Central memory CD8-positive, alpha-beta T cell (primary cell): ENCODE measurements at regions not wholly inside any gene's neighbourhood (a gene's known extent, or its start where the extent isn't known, plus 50 kb on each side); places are given as distances from the start of the nearest gene placed in this dataset.

Experiments used
- ATAC-seq: fragments of 150-1000 bp; cut with Tn5 transposase; replicated peaks from 2 replicates; pipeline ENCODE4 v1.10.0; 2022; ENCODE audit warnings: mild to moderate bottlenecking, moderate FRiP score, moderate number of reproducible peaks; ENCODE audit not compliant: poor library complexity, severe bottlenecking; ENCODE audit errors: extremely low read depth
- DNase-seq, 2 donors: peaks; one replicate each; pipeline ENCODE4 v3.0.0; 2021; ENCODE audit warnings: low spot score in 2 of 2
- H3K27ac Mint-ChIP-seq: one replicate; pipeline ENCODE4 v1.8.0; 2022; ENCODE audit warnings: low read depth, mild to moderate bottlenecking, moderate library complexity, mixed read lengths
- H3K27me3 Mint-ChIP-seq: one replicate; pipeline ENCODE4 v1.8.0; 2022; ENCODE audit warnings: mixed read lengths
- H3K36me3 Mint-ChIP-seq: one replicate; pipeline ENCODE4 v1.8.0; 2022; ENCODE audit warnings: mild to moderate bottlenecking, moderate library complexity, mixed read lengths; ENCODE audit not compliant: insufficient read depth
- H3K4me1 Mint-ChIP-seq: one replicate; pipeline ENCODE4 v1.8.0; 2022; ENCODE audit warnings: mixed read lengths
- H3K4me3 Mint-ChIP-seq: one replicate; pipeline ENCODE4 v1.8.0; 2022; ENCODE audit warnings: mild to moderate bottlenecking, moderate library complexity, mixed read lengths
- H3K9me3 Mint-ChIP-seq: one replicate; pipeline ENCODE4 v1.8.0; 2022; ENCODE audit warnings: mixed read lengths

- ATAC-seq (no peak), DNase-seq (no peak)
- Mint-ChIP-seq H3K4me1 (peaks cover 29% of the 10 kb centered on the region), H3K36me3 (no peaks in the 10 kb centered on the region), H3K4me3 (peak overlapping the region; percentile 31), H3K9me3 (no peaks in the 10 kb centered on the region), H3K27ac (peak overlapping the region; percentile 64), H3K27me3 (no peaks in the 10 kb centered on the region)
Measured at GRCh38 chr9:20208961-20209371, 413.3 kb downstream of the MLLT3 start.

DNA sequence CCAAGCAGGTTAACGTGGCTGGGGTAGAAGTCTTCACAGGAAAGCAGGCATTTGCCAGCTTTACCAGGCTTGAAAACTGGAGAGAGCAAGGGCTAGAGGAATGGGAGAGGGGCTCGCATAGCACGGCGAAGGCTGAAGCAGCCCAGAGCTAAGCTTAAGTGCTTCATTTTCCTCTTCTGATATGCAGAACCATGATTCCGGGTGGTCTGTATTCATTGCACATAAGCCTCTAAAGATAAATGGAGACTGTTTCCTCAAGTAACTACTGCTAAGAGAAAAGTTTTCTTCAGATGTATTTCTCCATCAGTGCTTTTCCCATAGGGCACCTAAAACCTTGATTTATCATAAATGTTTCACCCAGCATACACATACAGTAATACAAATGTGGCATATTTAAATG lies 414.1 kb downstream of the MLLT3 start:
- ATAC-seq (no peak), DNase-seq (no peak)
- Mint-ChIP-seq H3K27ac (no peak overlapping the region), H3K4me1 (peaks cover 29% of the 10 kb centered on the region), H3K4me3 (no peak overlapping the region), H3K27me3 (no peaks in the 10 kb centered on the region), H3K36me3 (no peaks in the 10 kb centered on the region), H3K9me3 (no peaks in the 10 kb centered on the region)

GRCh38 chr9:20207176-20207575 lies 415.1 kb downstream of the MLLT3 start:
- no peak for DNase-seq

GRCh38 chr9:20205821-20206220 lies 416.5 kb downstream of the MLLT3 start:
- H3K4me3 Mint-ChIP-seq, result no peak overlapping the region
- H3K27me3 Mint-ChIP-seq, result peaks cover 17% of the 10 kb centered on the region
- peaks cover 35% of the 10 kb centered on the region for H3K4me1 Mint-ChIP-seq
- H3K27ac Mint-ChIP-seq, result no peak overlapping the region
- no peaks in the 10 kb centered on the region for H3K9me3 Mint-ChIP-seq
- DNase-seq (no peak), ATAC-seq (no peak)
- no peaks in the 10 kb centered on the region for H3K36me3 Mint-ChIP-seq

More at GRCh38 chr9:20207176-20207575, 415.1 kb downstream of the MLLT3 start:
- Mint-ChIP-seq H3K36me3 (no peaks in the 10 kb centered on the region), H3K4me1 (peaks cover 29% of the 10 kb centered on the region), H3K9me3 (no peaks in the 10 kb centered on the region), H3K4me3 (no peak overlapping the region), H3K27ac (no peak overlapping the region), H3K27me3 (peaks cover 4% of the 10 kb centered on the region)
- ATAC-seq, result no peak

DNA sequence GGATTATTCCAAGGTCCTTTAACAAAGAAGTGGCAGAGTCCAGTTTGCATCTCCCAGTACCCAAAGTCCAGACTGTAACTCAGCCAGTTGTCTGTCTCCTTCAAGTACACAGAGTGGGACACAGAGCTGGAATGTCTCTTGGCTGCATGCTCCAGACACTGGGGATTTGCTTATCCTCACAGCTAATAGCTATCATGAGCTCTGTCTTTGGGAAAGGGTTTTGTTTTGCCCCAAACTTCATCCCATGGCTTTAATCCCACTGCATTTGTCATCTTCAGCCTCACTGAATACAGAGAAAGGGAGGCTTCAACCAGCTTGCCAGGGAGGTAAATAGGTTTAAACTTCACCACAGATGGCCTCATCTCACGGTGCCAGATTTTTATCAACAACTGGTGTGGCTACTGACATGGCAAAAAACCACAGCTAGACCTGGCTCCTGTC lies 412.2 kb upstream of the SLC24A2 start:
- DNase-seq, result no peak
- Mint-ChIP-seq H3K36me3 (no peaks in the 10 kb centered on the region), H3K4me3 (no peak overlapping the region)

GRCh38 chr9:20200581-20200980 lies 411.7 kb upstream of the SLC24A2 start:
- Mint-ChIP-seq H3K36me3 (no peaks in the 10 kb centered on the region), H3K4me3 (no peak overlapping the region), H3K9me3 (no peaks in the 10 kb centered on the region), H3K27ac (no peak overlapping the region), H3K4me1 (peaks cover 5% of the 10 kb centered on the region), H3K27me3 (peaks cover 18% of the 10 kb centered on the region)
- ATAC-seq, result no peak
- DNase-seq, result no peak

More for the DNA sequence above, 412.2 kb upstream of the SLC24A2 start:
- ATAC-seq, result no peak
- peaks cover 18% of the 10 kb centered on the region for H3K27me3 Mint-ChIP-seq
- H3K4me1 Mint-ChIP-seq, result peaks cover 5% of the 10 kb centered on the region
- no peaks in the 10 kb centered on the region for H3K9me3 Mint-ChIP-seq
- H3K27ac Mint-ChIP-seq, result peak overlapping the region; percentile 36

- ATAC-seq (no peak), DNase-seq (no peak)
- no peak overlapping the region for H3K4me3 Mint-ChIP-seq
- H3K27me3 Mint-ChIP-seq, result peaks cover 18% of the 10 kb centered on the region
- H3K36me3 Mint-ChIP-seq, result no peaks in the 10 kb centered on the region
- H3K4me1 Mint-ChIP-seq, result peaks cover 5% of the 10 kb centered on the region
- no peaks in the 10 kb centered on the region for H3K9me3 Mint-ChIP-seq
- H3K27ac Mint-ChIP-seq, result no peak overlapping the region
Measured at GRCh38 chr9:20199111-20199510, 410.3 kb upstream of the SLC24A2 start.

DNA sequence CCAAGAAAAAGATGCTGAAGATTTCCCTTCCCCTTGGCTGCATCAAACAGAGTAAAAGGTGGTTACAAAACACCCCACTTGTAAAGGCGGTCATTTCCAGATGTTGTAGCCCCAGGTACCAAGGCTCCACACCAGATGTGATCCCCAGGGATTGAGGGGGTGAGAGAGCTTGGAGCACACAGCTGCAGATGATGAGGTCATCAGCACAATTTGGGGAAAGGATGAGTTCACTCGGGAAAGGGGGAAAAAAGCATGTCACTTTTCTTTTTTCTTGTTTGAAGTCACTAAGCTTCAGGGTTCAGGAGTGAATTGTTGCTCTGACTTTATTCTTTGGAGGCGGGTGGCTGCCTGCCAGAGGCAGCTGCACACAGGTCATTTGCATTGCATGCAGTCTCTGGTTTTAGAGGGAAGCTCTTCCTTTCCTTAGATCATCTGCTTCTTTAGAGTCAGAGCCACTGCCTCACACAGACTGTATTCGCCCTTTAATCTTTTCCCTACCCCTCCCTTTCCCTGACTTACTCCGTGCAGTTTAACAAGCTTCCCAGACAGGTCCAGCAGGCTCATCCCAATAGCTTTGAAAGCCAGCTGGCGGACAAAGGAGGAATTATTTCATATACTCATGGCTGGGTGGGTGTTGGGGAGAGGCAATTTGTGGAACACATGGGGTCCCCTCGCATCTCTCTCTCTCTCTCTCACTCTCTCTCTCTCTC lies 409.3 kb upstream of the SLC24A2 start:
- no peak overlapping the region for H3K27ac Mint-ChIP-seq
- H3K9me3 Mint-ChIP-seq, result no peaks in the 10 kb centered on the region
- DNase-seq, result no peak
- ATAC-seq, result no peak
- H3K4me3 Mint-ChIP-seq, result no peak overlapping the region
- H3K27me3 Mint-ChIP-seq, result peaks cover 18% of the 10 kb centered on the region
- H3K36me3 Mint-ChIP-seq, result no peaks in the 10 kb centered on the region
- H3K4me1 Mint-ChIP-seq, result peaks cover 5% of the 10 kb centered on the region

DNA sequence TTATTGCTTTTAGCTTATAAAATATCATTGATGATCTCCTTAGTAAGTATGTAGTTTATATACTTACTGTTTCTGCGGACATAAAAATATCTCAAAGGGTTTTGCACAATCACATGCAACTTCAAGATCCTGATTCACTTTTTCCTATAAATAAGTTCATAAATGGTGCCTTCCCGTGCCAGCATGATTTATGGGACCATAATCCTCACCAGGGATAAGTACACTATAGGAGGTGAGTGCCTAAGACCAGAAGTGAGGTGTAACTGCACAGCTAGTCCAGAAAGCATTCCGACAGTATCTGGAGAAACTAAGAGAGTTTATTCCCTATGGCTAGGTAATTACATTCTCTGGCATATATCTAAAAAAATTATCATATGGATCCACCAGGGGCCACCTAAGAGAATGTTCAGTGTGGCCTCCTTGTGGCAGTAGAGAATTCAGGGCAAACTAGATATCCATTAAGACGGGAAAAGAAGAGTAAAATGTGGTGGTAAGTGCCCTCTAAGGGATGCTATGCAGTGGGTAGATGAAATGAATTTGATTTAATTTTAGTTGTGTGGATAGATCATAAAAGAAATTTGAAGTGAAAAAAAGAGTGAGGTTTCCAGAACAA lies 402.5 kb upstream of the SLC24A2 start:
- Mint-ChIP-seq H3K9me3 (no peaks in the 10 kb centered on the region), H3K27ac (no peak overlapping the region), H3K36me3 (no peaks in the 10 kb centered on the region), H3K4me3 (no peak overlapping the region), H3K27me3 (no peaks in the 10 kb centered on the region), H3K4me1 (no peaks in the 10 kb centered on the region)
- no peak for ATAC-seq
- DNase-seq, result no peak

DNA sequence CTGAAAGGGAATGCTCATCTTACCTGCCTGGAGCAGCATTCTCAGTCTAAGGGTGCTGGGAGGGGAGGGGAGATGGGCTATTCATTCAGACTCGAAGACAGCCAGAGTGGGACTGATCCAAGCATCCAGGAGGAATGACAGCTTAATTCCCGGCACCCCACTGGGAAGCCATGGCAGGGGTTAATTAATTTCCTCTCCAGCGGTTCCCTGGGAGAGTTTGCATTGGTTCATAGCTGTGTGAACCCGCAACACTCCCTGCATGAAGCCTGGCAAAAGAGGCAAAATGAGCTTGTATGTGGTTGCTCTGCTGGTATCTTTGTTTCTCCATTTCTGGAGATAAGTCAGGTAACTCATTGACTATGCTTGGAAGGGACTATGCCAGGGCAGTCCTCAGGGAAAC lies 401.0 kb upstream of the SLC24A2 start:
- Mint-ChIP-seq H3K4me1 (no peaks in the 10 kb centered on the region), H3K27me3 (no peaks in the 10 kb centered on the region), H3K9me3 (no peaks in the 10 kb centered on the region), H3K36me3 (no peaks in the 10 kb centered on the region), H3K27ac (no peak overlapping the region), H3K4me3 (no peak overlapping the region)
- DNase-seq, result no peak
- no peak for ATAC-seq

GRCh38 chr9:20188616-20189369 lies 400.0 kb upstream of the SLC24A2 start:
- Mint-ChIP-seq H3K9me3 (no peaks in the 10 kb centered on the region), H3K27me3 (no peaks in the 10 kb centered on the region), H3K36me3 (no peaks in the 10 kb centered on the region), H3K27ac (no peak overlapping the region), H3K4me1 (no peaks in the 10 kb centered on the region), H3K4me3 (no peak overlapping the region)
- DNase-seq (no peak), ATAC-seq (no peak)

DNA sequence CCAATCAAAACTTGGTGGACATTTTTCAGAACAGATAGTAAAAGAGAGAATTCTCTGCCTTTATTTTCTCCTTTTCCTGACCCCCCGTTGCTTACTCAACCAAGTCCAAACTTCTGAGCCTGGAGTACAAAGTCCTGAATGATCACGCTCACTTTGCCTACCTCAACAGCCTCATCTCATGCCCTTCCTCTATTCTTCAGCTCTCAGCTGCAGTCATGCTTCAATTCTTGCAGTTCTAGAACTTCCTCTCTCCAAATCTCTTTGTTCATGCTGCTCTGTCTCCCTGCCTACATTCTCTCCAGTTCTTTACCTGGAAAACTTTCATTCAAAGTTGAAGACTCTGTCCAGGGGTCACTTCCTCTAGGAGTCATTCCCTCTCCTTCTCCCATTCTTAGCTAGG lies 398.5 kb upstream of the SLC24A2 start:
- no peak overlapping the region for H3K4me3 Mint-ChIP-seq
- H3K36me3 Mint-ChIP-seq, result no peaks in the 10 kb centered on the region
- no peak overlapping the region for H3K27ac Mint-ChIP-seq
- DNase-seq (no peak), ATAC-seq (no peak)
- no peaks in the 10 kb centered on the region for H3K4me1 Mint-ChIP-seq
- H3K27me3 Mint-ChIP-seq, result no peaks in the 10 kb centered on the region
- no peaks in the 10 kb centered on the region for H3K9me3 Mint-ChIP-seq

DNA sequence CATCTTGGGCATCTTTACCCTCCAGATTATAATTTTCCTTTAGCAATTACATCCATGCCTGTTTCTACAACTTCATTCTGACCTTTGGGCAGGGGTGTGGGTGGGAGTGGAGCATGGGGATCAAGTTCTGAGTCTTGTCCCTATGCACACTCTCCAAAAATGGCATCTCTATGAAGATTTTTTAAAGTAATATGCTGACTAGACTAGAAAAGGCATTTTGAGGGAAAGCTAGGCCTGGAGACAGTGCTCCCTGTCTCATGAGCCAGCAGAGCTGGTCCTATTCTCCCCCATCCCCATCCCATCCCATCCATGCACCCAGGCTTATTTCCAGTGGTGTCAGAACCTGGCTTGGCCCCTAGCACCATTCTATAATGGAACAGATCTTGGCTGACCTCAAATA lies 398.0 kb upstream of the SLC24A2 start:
- Mint-ChIP-seq H3K4me1 (peaks cover 2% of the 10 kb centered on the region), H3K4me3 (no peak overlapping the region), H3K27ac (no peak overlapping the region), H3K36me3 (no peaks in the 10 kb centered on the region), H3K27me3 (no peaks in the 10 kb centered on the region), H3K9me3 (no peaks in the 10 kb centered on the region)
- DNase-seq (no peak), ATAC-seq (no peak)
